Activated T-cell treated with anti-CD3 and anti-CD28 coated beads, Interleukin-2, amount 50 U/mL, for 72 hours (primary cell): ENCODE measurements at regions not wholly inside any gene's neighbourhood (a gene's known extent, or its start where the extent isn't known, plus 50 kb on each side); places are given as distances from the start of the nearest gene placed in this dataset.
"Not testable (repeated sequence)": the region's sequence is repeated elsewhere in the genome, so short reads cannot be mapped to it uniquely, and the experiment has no call there.

Experiments used
- ATAC-seq, 2 donors: fragments of 150-1000 bp; cut with Tn5 transposase; replicated peaks in 1 of 2; 2 replicates each; pipeline ENCODE4 v1.10.0; 2021; ENCODE audit warnings: moderate library complexity in 2 of 2, mild to moderate bottlenecking in 1 of 2
- DNase-seq, 2 donors: peaks; one replicate each; pipeline ENCODE4 v3.0.0; 2021 to 2022; ENCODE audit warnings: mixed read lengths in 1 of 2
- H3K27ac Mint-ChIP-seq: one replicate; pipeline ENCODE4 v1.8.0; 2022; ENCODE audit warnings: mild to moderate bottlenecking, moderate library complexity, mixed read lengths
- H3K27me3 Mint-ChIP-seq: one replicate; pipeline ENCODE4 v1.8.0; 2022; ENCODE audit warnings: low read depth, mixed read lengths
- H3K36me3 Mint-ChIP-seq, 2 donors: one replicate each; pipeline ENCODE4 v1.8.0; 2022; ENCODE audit warnings: mixed read lengths in 2 of 2, mild to moderate bottlenecking in 1 of 2; ENCODE audit not compliant: insufficient read depth in 2 of 2
- H3K4me1 Mint-ChIP-seq: one replicate; pipeline ENCODE4 v1.8.0; 2022; ENCODE audit warnings: low read depth, mixed read lengths
- H3K4me3 Mint-ChIP-seq, 2 donors: one replicate each; pipeline ENCODE4 v1.8.0; 2022; ENCODE audit warnings: mild to moderate bottlenecking in 2 of 2, mixed read lengths in 2 of 2, moderate library complexity in 2 of 2
- H3K9me3 Mint-ChIP-seq, 2 donors: one replicate each; pipeline ENCODE4 v1.8.0; 2022; ENCODE audit warnings: mixed read lengths in 2 of 2

DNA sequence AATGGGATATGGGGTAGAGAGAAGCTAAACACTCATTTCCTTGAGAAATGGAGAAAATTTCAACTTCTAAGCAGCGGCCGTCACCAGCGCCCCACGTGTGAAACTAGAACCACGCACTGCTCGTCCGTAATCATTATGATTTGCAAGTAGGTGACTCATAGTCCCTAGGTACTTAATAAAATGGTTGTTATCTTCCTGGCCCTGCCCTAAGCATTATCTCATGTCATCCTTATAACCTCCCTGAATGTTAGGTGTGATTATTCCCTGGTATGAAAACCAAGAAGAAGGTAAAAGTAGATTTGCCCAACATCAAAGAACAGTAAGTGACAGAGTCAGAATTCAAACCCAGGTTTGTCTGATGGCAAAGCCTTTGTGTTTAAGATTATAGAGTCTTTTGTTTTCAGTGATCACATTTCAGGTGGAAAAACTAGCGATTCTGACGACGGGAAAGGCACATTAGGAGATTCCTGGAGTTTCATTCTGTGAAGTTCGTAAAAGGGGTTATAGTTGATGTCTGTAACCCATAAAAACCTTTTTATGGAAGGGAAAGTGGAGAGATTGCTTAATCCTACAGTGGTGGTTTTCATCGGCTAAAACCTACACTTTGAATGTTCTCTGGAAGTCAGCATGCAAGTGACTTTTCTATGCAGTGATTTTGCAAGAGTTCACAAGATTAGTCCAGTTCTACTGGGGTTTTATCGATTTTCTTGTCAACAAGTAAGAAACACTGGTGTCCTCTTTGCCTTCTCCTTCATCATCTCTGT lies 202.9 kb upstream of the WWC1 start:
- no peak for ATAC-seq
- Mint-ChIP-seq H3K4me3 (no peak overlapping the region), H3K27me3 (peaks cover 5% of the 10 kb centered on the region), H3K9me3 (no peaks in the 10 kb centered on the region), H3K36me3 (no peaks in the 10 kb centered on the region), H3K4me1 (no peaks in the 10 kb centered on the region), H3K27ac (no peak overlapping the region)
- no peak for DNase-seq

DNA sequence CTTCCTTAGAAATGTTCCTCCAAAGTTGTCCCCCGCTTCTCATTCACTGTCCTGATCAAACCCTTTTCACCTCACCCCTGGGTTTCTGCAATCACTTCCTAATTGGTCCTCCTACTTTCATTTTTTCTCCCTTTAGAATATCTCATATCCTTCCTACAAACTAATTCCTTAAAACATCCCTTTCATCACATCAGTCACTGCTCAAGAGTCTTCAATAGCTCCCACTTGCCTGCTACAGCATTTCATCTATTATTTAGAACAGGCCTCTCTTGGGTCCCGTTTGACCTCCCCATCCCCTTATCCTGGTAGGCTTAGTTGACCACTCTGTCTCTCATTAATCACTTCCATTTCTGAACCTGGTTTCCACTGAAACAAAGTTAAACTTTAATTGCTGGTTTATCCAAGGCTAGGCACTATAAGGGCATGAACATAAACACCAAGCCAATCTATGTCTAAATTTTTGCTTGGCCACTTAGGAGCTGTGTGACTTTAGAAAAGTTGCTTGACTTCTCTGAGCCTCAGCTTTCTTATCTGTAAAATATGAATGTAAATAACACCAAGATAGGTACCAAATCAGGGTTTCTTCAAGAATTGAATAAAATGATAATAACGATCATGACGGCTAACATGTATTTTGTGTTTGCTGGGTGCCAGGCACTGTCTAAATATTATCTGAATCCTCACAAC lies 202.1 kb upstream of the WWC1 start:
- H3K36me3 Mint-ChIP-seq = no peaks in the 10 kb centered on the region
- peaks cover 2% of the 10 kb centered on the region for H3K27me3 Mint-ChIP-seq
- H3K27ac Mint-ChIP-seq = no peak overlapping the region
- ATAC-seq = no peak
- no peaks in the 10 kb centered on the region for H3K4me1 Mint-ChIP-seq
- no peak overlapping the region for H3K4me3 Mint-ChIP-seq
- DNase-seq = no peak
- no peaks in the 10 kb centered on the region for H3K9me3 Mint-ChIP-seq

DNA sequence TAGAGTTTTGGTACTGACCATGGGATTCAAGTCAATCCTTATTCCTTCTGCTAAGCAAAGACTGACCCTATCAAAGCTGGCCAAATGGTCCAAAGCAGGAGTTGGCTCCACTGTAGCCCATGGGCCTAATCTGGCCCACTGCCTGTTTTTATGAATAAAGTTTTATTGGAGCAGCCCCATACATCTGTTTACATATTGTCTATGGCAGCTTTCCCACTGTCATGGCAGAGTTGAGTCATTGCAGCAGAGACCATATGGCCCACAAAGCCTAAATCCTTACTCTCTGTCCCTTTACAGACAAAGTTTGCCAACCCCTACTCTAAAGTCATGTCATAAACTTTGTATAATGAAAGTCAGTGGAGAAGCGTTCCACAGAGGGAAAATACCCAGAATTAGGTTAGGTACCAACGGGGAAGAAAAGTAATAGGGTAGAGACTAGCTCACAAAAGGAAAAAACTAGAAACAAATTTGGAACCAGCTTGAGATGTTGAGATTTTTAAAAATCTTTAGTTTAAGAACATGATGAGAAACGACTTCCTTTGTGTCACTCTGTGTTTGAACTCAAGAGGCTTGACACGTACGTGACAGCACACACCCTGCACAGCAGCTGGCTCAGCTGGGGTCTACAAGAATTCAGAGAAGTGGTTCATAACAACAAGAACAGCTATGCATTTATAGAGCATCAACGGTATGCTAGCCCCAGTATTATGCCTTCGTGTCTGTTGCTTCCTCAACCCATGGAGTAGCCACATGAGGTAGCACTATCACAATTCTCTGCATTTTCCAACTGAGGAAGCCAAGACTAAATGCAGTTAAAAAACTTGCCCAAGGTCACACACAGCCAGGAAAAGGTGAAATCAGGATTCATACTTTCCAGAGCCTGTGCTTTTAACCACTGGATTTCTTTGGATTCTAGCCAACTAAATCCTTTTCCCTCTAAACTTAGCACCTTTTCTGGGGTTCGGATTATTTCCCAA lies 198.9 kb upstream of the WWC1 start:
- Mint-ChIP-seq H3K4me1 (no peaks in the 10 kb centered on the region), H3K4me3 (no peak overlapping the region), H3K27ac (no peak overlapping the region), H3K36me3 (no peaks in the 10 kb centered on the region), H3K9me3 (no peaks in the 10 kb centered on the region), H3K27me3 (no peaks in the 10 kb centered on the region)
- ATAC-seq (no peak), DNase-seq (no peak)

DNA sequence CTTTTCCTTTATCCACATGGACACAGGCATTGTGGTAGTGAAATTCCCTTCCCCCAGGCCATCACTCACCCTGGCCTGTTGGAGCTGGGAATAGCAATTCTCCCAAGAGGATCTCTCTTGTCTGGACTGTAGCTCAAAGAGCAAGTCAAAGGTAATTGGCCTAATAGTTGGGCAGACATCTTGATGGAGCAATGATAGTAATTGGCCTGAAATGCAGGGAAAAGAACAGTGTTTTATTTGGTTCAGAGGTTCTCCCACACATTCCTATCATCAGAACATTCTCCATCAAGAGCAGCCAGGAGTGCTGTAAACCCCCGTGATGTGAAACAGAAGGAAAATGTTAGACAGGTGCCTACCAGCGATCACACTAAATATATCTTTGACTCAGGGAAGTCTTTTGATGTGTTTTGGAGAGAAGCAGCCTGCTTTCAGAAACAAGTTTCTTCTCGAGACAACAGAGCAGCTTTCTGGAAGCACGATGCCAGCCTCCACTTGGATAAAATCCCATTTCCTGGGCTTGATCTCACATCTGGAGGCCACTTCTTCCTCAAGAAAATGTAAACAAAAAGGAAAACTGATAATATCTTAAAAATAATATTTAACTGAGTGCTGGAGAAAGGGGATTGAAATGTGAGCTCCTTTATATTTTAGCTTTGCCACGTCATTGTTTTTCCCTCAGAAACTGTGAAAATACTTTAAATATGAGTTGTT lies 198.1 kb upstream of the WWC1 start:
- ATAC-seq (no peak), DNase-seq (no peak)
- no peaks in the 10 kb centered on the region for H3K27me3 Mint-ChIP-seq
- H3K9me3 Mint-ChIP-seq = no peaks in the 10 kb centered on the region
- H3K4me3 Mint-ChIP-seq = no peak overlapping the region
- no peak overlapping the region for H3K27ac Mint-ChIP-seq
- no peaks in the 10 kb centered on the region for H3K4me1 Mint-ChIP-seq
- H3K36me3 Mint-ChIP-seq = no peaks in the 10 kb centered on the region

DNA sequence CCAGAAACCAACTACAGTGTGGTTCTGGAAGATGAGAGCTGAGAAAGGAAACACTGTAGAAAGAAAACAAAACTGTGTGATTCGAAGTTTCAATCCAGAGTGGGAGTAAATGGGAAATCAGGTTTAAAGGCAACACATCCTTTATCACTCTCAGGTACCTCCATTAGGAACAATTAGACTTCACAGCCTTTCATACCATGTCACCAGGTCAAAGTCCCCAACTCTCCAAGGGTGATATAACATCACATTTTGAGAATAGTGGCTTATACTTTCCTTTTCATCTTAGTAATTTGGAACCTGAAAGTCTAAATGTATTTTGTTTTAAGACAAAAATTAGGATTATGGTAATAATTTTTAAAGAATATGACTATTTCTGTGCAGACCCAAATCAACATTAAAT lies 194.9 kb upstream of the WWC1 start:
- H3K36me3 Mint-ChIP-seq = no peaks in the 10 kb centered on the region
- no peak for ATAC-seq
- H3K9me3 Mint-ChIP-seq = no peaks in the 10 kb centered on the region
- H3K4me1 Mint-ChIP-seq = no peaks in the 10 kb centered on the region
- H3K4me3 Mint-ChIP-seq = no peak overlapping the region
- DNase-seq = no peak
- H3K27me3 Mint-ChIP-seq = no peaks in the 10 kb centered on the region
- no peak overlapping the region for H3K27ac Mint-ChIP-seq

DNA sequence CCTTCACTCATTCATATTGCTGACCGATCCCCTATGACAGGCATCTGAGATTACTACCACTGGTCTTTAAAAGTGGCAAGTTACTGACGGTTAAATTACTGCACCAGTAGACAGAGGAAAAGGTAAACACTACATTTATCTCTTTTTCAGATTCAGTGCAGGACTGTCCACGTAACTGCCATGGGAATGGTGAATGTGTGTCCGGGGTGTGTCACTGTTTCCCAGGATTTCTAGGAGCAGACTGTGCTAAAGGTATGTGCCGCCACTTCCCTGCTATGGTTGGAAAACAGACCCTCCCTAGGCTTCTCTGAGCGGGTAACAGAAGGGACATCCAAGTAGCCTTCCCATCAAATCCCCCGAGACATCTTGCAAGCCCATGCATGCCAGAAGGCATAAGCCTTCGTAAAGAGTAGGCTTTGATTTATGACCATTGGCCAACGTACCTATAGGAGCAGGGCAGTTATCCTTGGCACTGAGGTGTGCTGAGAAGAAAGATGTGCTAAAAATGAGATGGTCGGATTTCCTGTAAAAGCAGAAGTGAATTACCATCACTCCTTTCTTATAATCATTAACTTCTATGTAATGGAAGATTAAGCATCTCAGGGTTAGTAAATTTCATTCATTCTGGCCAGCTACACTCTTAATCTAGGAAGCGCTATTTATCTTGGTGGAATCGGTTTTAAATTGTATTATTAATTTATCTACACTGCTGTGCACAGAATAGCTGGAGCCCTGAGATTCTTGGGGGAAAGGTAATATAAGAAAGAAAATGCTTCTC lies 193.4 kb upstream of the WWC1 start:
- H3K9me3 Mint-ChIP-seq = no peaks in the 10 kb centered on the region
- no peaks in the 10 kb centered on the region for H3K36me3 Mint-ChIP-seq
- H3K4me3 Mint-ChIP-seq = no peak overlapping the region
- H3K27me3 Mint-ChIP-seq = no peaks in the 10 kb centered on the region
- H3K4me1 Mint-ChIP-seq = no peaks in the 10 kb centered on the region
- ATAC-seq (no peak), DNase-seq (no peak)
- H3K27ac Mint-ChIP-seq = no peak overlapping the region

DNA sequence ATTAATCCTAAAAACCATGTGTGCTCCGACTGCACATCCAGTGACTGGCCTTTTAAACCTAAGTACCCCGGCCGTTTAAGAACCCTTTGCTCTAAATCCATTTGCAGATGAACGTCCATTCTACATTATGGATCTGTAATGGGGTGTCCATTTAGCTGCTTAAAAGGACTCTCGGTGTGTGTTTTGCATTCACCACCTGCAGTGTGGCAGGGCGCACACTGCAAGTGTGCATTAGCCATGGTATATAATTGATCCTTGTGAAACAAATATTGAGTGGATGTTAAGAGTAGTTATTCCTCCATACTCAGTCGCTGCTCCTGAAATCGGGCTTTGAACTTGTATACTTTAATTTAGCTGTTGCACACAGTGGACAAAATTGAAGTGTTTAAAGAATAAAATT lies 190.1 kb upstream of the WWC1 start:
- H3K4me3 Mint-ChIP-seq = no peak overlapping the region
- H3K27me3 Mint-ChIP-seq = no peaks in the 10 kb centered on the region
- no peaks in the 10 kb centered on the region for H3K36me3 Mint-ChIP-seq
- H3K9me3 Mint-ChIP-seq = no peaks in the 10 kb centered on the region
- ATAC-seq = no peak
- no peak for DNase-seq
- H3K4me1 Mint-ChIP-seq = no peaks in the 10 kb centered on the region
- no peak overlapping the region for H3K27ac Mint-ChIP-seq

DNA sequence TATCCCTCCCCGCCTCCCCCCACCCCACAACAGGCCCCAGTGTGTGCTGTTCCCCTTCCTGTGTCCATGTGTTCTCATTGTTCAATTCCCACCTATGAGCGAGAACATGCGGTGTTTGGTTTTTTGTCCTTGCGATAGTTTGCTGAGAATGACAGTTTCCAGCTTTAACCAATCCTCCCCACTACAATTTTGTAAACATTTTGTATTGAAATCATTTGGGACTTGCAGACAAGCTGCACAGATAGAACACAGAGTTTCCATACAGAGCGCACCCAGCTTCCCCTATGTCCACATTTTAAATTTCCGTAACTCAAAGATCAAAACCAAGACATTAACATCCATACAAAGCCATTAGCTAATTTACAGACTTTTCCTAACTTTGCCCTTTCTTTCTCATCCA lies 188.4 kb upstream of the WWC1 start:
- not testable (repeated sequence) for DNase-seq, ATAC-seq, H3K4me3 Mint-ChIP-seq, H3K9me3 Mint-ChIP-seq, H3K4me1 Mint-ChIP-seq, H3K36me3 Mint-ChIP-seq, H3K27ac Mint-ChIP-seq, H3K27me3 Mint-ChIP-seq

DNA sequence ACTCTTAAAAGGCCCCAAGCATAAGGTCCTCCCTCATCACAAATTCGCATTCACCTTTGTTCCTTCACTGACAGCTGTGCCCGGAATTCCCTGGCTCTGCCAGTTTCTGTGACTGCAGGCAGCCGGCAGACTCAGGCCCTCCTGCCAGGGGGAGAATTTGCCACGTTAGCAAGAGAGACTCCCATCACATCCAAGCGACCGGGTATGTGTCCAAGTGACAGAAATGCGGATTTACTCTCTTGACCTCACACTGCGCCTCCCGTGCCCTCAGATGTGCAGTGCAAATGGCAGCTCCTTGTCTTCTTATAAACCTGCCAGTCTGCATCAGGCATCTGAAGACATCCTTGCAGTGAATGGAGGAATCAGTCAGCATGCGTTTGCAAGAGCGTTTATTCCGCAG lies 187.1 kb upstream of the WWC1 start:
- H3K4me3 Mint-ChIP-seq = no peak overlapping the region
- DNase-seq (no peak), ATAC-seq (no peak)
- no peaks in the 10 kb centered on the region for H3K27me3 Mint-ChIP-seq
- no peaks in the 10 kb centered on the region for H3K36me3 Mint-ChIP-seq
- H3K9me3 Mint-ChIP-seq = no peaks in the 10 kb centered on the region
- no peaks in the 10 kb centered on the region for H3K4me1 Mint-ChIP-seq
- no peak overlapping the region for H3K27ac Mint-ChIP-seq

DNA sequence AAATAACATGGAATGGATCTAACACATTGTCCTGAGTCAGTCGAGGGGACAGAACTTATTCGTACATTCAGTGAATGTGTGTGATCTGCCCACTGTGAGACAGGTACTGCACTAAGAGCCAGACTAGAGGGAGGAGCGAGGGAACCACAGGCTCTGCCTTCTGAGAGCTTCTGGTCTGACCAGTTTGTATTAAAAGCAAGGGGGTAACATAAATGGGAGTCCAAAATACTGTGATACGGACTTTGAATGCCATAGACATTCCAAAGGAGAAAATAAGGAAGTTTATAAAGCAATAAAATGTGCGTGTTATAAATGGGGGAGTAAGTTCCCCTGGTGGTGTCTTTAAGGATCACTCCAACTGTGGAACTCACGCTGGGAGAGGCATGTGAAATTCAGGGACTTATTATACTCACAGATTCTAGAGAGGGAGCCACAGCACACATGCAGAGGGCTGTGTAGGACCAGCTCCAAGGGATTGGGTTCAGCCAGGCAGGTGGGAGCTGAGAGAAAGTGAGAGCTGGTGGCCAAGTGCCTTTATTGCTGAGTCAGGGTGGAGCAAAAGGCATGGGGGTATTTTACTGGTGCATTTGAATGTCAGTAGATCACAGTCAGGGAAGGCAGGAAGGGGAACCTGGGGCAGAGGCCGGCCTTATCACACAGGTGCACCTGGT lies 186.5 kb upstream of the WWC1 start:
- H3K27ac Mint-ChIP-seq = no peak overlapping the region
- H3K9me3 Mint-ChIP-seq = no peaks in the 10 kb centered on the region
- DNase-seq (no peak), ATAC-seq (no peak)
- H3K4me1 Mint-ChIP-seq = no peaks in the 10 kb centered on the region
- no peaks in the 10 kb centered on the region for H3K27me3 Mint-ChIP-seq
- no peaks in the 10 kb centered on the region for H3K36me3 Mint-ChIP-seq
- no peak overlapping the region for H3K4me3 Mint-ChIP-seq

DNA sequence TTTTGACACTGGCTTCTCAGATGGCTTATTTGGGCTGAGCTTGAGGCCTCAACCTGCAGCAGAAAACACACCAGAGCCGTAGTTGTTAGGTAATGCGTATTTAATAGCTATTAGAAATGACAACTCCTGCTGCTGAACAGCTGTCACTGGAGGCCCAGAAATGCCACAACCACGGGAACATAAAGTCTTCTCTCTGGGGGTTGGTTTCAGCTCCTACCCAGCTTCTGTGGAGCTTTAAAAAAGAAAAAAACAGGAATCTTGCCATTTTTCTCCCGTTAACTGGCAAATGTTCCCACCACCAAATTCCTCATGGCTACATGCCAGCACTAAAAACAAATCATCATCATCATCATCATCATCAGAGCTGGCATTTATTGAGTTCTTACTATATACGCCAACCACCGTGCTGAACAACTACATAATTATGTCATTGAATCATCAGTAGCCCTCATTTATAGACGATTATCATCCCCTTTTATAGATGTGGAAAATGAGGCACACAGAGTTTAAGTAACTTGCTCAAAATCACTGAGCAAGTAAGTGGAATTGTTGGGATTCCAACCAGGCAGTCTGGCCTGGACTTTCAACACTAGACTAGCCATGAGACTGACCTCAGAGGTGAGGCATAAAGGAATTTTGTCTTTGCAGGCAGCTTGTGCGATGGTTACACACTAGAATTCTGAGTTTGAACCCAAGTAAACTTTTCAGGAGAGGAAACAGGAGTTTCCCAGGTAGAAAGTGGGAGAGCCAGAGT lies 185.3 kb upstream of the WWC1 start:
- ATAC-seq (no peak), DNase-seq (no peak)
- Mint-ChIP-seq H3K27ac (no peak overlapping the region), H3K27me3 (peaks cover 6% of the 10 kb centered on the region), H3K4me1 (no peaks in the 10 kb centered on the region), H3K4me3 (no peak overlapping the region), H3K9me3 (no peaks in the 10 kb centered on the region), H3K36me3 (no peaks in the 10 kb centered on the region)
